GM18502 (cell line): ENCODE measurements at regions not wholly inside any gene's neighbourhood (a gene's known extent, or its start where the extent isn't known, plus 50 kb on each side); places are given as distances from the start of the nearest gene placed in this dataset.

Experiments used
- ATAC-seq: cut with Tn5 transposase; IDR thresholded peaks from one replicate; pipeline ENCODE4 v1.9.1; 2021; ENCODE audit warnings: mild to moderate bottlenecking; ENCODE audit not compliant: unreplicated experiment, poor library complexity

DNA sequence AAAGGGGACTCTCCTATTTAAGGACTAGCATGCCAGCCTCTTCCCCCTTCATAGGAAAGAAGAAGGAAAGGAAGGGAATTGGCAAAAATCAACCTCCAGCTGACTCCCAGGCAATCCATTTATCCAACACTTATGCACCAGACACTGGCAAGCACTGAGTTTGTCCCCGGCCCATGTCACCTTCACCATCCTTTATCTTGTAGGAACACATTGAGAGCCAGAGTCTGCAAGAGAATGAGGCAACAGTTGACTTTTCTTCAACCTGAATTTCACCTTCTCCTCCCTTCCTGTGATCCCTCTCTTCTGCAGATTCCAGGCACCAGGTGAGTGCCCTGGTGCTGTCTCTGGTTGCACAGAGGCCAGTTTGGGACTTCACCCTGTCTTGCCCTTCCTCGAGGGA lies 264.3 kb upstream of the ECI2 start:
- ATAC-seq: no peak

GRCh38 chr6:4398791-4399190 lies 263.4 kb upstream of the ECI2 start:
- no peak for ATAC-seq

- no peak for ATAC-seq
Observed at GRCh38 chr6:4397307-4397706, 261.9 kb upstream of the ECI2 start.

GRCh38 chr6:4396044-4396443 lies 260.7 kb upstream of the ECI2 start:
- no peak for ATAC-seq

- ATAC-seq: no peak
Observed at GRCh38 chr6:4395386-4395785, 260.0 kb upstream of the ECI2 start.

GRCh38 chr6:4394786-4395185 lies 259.4 kb upstream of the ECI2 start:
- ATAC-seq: no peak

DNA sequence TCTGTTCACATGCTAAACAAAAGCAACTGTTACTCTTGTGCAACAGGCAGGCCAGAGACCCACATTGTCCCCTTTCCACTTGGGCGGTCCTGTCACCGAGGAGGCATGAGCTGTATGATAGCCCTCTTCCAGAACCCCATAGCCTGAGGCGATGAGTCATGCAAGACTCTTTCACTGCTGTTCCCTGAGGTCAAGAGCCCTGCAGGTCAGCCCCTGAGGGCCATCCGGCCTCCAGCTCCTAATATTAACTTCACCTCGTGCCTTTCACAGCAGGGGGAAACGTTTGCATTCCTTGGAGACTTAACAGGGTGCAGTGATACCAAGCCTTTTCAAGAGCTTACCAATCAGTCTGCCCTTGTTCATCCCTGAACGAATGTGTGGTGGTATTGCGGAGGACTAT lies 253.3 kb upstream of the ECI2 start:
- ATAC-seq: no peak

DNA sequence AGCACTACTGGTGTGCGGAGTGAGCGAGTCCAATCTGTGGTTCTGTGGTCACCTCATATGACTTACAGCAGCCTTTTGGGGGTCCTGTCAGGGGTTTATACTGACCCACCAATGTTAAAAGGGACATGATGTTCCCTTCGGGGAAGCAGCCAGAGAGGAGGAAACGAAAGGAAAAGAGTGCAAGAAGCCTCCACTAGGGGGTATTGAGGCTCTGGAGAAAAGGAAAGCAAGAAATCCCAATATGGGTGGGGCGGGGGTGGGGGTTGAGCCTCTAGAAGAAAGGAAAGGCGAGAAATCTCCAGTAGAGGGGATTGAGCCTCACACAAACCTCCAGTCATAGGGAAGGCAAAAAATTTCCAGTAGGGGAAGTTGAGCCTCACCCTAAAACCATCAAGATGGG lies 249.3 kb upstream of the ECI2 start:
- no peak for ATAC-seq

DNA sequence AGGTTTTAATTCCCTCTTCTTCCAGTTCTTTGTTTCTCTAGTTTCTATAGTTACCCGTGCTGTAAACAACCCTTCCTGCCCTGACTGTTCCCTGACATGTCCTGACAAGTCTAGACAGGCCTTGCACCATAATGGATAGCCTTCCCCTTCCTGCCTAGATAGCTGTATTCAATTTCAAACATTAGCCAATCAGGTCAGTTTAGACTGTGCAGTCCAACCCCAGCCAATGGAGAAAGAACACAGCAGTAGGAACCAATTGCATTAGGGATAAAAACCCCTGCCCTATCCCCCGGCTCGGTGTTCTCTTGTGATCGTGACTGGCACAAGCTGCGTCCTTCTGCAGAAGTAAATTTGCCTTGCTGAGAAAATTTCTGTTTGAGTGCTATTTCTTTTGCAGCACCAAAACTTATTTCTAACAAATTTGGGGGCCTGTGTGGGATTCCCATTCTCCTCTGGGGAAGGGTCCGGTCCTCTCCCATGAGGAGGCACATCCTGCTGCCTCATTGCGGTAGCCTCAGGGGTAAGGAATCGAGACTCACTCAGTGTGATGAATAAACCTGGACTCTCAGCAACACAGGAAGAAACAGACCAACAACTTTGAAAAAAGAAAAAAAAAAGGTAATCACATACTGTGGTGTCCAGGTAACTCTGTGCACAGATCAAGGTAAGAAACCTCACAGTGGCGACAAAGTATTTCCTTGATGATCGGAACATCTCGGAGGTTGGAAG lies 248.7 kb upstream of the ECI2 start:
- no peak for ATAC-seq

GRCh38 chr6:4382362-4382853 lies 247.0 kb upstream of the ECI2 start:
- ATAC-seq: no peak

- no peak for ATAC-seq
Observed at GRCh38 chr6:4381381-4381780, 246.0 kb upstream of the ECI2 start.

DNA sequence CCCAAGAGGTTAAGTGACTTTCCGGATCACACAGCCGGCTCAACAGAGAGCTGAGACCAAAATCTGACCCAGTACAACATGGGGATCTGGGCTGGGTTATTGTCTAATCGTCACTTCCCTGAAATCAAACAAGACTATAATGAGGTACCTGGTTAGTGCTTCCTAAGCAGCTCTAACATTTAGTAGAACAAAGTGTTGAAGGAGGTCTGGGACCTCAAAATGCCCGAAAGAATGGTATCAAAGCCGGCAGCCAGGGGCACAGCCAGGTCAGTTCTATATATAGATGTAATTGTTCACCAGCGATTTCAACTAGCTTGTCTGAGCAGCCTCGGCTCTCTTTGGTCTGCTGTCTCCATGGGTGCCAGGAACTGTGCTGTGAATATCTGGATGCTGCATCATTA lies 245.5 kb upstream of the ECI2 start:
- no peak for ATAC-seq

- ATAC-seq: no peak
Observed at GRCh38 chr6:4379958-4380357, 244.6 kb upstream of the ECI2 start.

GRCh38 chr6:4378319-4378996 lies 243.1 kb upstream of the ECI2 start:
- no peak for ATAC-seq

DNA sequence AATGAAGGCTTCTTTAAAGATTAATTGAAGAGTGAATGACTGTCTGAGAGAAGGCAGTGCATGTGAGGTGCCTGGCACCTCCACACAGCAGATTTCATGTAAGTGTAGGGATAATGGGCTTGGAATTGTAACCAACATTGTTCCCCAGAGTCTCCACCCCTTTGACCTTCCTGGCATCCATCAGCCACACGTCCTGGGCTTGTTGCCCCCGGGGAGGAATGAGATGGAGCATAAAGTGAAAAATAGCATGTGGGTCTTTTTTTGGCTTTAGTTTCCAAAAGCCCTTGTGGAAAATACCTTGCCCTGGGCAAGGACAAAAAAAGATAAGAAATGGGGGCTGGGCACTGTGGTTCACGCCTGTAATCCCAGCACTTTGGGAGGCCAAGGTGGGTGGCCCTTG lies 242.2 kb upstream of the ECI2 start:
- ATAC-seq: no peak

DNA sequence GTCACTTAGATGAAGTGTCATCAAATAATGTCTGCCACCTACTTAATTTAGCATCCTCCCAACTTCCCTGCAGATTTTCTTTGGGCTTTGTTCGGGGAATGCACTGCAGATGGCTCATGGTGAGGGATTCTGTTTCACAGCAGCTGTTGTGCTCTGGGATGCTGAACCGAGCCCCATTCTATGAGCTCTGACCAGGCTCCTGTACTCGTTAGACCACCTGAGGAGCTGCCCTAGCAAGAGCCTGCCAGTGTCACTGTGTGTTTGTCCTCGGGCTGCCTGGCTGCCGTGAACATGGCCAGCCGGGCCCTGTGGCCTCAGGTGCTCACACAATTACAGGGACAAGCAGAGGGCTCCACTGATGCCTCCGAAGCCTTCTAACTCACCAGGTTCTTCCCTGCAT lies 238.8 kb upstream of the ECI2 start:
- no peak for ATAC-seq

DNA sequence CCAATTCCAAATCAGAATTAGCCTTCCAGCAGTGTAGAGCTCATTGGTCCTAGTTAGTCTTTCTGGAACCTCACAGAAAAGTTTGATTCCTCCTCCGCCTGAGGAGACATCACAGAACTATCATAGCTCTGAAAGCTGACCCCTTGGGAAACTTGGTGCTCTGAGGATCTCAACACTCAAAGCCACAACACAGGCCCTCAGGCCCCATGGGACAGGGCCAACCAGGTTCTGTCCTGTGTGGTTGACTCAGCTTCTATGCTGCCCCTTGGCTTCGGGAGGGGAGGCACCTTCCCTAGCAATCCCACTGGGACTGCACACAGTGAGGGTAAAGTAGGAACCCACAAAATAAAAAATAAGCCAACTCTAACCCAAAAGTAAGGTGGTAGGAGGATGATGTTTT lies 237.5 kb upstream of the ECI2 start:
- no peak for ATAC-seq

DNA sequence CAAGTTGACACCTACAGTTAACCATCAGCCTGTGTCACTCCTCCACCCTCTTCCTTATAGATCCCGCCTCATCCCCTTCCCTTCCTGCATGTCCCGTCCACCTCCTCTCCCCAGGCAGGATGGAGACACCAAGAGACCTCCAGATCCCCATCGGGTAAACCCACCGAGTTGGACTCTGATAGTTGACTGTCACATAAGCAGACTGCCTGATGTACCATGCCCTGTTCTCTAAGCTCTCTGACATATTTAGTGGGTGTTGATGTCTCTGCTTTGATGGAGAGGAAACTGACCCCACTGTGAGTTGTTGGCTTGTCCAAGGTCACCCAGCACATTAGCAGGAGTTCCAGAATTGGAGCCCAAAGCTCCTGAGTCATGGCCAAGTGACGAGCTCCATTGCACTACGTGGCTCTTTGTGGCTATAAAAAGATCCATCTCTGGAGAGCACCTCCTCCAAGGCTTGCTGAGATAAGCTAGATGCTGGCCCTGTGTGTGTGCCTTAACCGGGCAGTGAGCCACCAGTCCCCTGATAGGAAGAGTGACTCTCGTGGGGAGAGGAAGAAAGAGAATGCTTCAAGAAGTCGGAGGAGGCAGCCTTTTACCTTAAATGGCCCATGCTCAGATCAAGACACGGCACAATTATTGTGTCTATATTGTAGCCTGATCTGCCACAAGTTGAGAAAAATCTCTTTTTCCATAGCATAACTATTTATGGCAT lies 236.0 kb upstream of the ECI2 start:
- no peak for ATAC-seq

DNA sequence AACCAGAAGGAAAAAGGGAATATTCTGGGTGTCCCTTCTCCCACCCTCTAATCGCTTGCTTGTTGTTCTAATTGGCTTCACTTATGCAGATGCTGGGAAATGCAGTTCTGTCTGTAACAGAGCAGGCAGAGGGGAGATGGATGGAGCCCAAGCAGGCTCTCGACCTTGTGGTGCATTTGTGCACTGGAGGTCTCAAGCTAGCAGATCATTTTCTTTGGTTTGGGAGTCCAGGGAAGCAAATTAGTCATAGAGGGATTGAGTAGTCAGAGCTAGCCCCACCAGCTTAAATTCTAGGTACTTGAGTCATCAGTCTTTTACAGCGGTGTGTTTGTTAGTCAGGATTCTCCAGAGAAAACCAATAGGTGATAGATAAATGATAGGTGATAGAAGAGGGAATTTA lies 234.7 kb upstream of the ECI2 start:
- ATAC-seq: no peak

DNA sequence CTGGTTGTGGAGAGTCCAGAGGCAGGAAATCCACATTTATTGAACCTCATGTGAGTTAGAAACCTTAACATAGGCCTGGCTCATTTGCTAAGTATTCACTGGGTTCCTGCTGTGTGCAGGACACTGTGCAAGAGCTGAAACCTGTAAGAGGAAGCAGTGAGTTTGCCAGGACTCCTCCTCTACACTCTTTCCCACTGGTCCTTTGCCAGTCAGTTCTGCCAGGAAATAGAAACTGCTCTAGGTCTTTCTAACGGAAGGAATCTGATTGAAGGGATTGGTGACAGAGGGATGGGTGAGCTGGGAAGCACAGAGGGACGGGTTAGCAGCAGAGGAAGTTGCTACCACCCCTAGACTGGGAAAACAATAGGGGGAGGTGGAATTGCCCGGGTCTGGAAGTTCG lies 234.2 kb upstream of the ECI2 start:
- ATAC-seq: no peak

GRCh38 chr6:4368649-4369048 lies 233.3 kb upstream of the ECI2 start:
- no peak for ATAC-seq
